ENCODE measurements at regions not wholly inside any gene's neighbourhood (a gene's known extent, or its start where the extent isn't known, plus 50 kb on each side); places are given as distances from the start of the nearest gene placed in this dataset.

DNA sequence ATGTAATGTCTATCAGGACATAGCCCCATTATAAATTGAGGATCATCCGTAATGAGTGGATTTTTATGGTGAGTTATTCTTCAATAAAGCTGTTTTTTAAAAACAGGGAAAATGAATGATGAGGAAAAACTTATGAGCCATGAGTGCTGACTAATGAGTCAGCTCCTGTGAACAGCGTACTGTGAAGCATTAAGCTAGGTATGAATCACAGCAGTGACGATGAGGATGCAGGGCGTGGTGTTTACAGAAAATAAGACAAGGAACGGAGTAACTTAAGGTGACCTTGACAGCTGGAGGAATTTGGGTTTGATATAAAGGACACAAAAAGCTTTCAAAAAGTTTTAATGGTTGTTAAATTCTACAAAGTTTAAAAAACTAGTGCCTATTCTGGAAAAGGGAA, 96.3 kb downstream of the FOXF2 start:
- no peak for DNase-seq

- DNase-seq: no peak
These were observed 97.0 kb downstream of the FOXF2 start for GRCh38 chr6:1486387-1486786.

DNA sequence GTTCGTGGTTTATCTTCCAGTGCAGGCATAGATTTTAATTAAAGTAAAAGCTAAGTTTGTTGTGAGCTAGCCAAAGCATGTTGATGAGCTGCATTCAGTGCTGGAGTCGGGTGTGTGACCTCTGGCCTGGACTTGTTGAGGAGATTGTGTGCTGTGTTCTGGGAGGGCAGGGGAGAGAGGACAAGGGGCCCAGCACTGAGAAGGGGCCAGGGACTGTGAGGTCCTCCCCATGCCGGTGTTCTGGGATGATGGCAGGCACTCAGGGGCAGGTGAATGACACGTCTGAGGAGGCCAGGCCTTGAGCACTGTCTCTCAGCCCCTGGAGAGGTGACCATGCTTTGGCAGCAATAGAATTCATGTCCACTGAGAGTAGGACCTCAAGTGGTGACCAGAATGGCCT, 97.9 kb downstream of the FOXF2 start:
- DNase-seq: no peak

DNA sequence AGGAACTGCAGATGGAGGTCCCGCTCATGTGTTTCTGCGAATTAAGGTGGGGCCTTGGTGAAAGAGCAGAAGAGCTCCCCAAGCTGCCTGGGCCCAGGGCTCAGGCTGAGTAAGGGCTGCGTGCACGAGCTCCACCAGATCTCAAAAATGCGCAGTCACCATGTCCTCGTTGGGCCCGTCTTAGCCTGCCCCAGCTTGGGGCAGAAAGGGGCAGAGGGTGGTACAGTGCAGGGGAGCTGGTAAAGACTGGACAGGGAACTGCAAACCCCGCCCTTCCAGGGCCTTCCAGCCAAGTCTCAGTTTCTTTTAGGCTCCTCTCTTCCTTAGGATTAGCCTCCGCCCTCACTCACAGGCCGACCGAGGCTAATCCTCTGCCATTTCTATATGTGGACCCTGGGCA, 101.6 kb downstream of the FOXF2 start:
- no peak for DNase-seq

DNA sequence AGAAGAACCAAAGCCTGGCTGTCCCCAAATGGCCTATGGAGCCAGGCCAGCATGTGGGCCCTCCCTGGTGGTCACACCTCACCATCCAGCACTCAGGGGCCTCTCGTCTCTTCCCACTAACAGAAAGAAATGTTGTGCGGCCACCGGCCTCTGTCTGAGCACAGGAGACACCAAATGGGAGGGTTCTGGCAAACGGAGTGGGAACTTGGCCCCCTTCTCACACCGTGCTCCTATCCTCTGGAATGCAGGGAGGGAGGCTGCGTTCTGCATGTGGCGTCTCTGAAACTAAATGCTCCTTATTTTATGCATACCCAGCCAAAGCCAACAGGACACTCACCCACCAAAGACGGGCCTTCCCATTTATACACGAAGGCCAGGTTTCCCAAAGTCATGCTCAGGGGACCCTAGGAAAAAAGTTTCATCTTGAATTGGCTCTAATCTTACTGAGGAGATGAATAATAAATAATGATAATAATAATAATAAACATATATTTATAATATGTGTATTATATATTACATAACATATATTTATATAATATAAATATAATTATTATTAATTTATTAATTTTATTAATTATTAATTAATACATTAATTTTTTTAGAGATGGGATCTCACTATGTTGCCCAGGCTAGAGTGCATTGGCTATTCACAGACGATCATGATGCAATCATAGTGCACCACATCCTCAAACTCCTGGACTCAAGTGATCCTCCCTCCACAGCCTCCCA, 102.4 kb downstream of the FOXF2 start:
- no peak for DNase-seq

DNA sequence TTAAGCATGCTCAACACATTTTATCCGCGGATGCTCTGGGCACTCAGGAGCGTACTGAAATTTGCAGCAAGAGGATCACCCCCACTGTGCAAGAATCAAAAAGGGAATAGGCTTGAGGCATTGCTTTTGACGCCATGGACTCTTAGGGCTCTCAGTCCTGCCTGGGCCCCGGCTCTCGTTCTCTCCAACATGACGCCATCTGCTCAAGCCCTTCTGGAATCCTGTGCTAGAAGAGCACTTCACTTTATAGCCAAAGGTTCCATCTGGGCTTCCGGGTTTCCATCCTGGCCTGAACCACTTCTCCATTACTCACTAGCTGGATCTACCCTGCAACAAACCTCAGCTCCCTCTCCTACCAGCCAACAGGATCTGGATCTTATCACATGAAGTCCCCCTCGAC, 105.3 kb downstream of the FOXF2 start:
- DNase-seq: no peak

- DNase-seq: no peak
These were observed 106.0 kb downstream of the FOXF2 start for GRCh38 chr6:1495344-1495743.

GRCh38 chr6:1496092-1496491, 106.7 kb downstream of the FOXF2 start:
- DNase-seq: no peak

- DNase-seq: no peak
These were observed 107.7 kb downstream of the FOXF2 start for GRCh38 chr6:1496836-1497760.

DNA sequence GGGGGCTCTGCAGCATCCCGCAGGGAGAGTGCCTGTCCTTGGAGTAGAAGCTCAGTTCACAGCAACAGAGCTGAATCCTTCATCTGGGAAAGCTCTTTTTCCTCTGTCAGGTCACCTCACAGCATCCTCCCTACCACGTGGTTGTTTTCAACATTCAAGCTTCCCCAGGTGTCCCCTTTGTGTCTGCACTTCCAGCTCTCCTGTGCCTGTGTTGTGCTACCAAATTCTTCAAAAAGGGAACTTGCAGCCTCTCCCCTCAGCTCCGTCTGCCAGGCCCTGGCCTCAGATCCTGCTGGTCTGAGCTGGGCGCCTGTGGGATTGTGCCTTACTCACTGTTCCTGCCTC, 108.4 kb downstream of the FOXF2 start:
- no peak for DNase-seq

GRCh38 chr6:1498491-1499113, 109.2 kb downstream of the FOXF2 start:
- DNase-seq: no peak

DNA sequence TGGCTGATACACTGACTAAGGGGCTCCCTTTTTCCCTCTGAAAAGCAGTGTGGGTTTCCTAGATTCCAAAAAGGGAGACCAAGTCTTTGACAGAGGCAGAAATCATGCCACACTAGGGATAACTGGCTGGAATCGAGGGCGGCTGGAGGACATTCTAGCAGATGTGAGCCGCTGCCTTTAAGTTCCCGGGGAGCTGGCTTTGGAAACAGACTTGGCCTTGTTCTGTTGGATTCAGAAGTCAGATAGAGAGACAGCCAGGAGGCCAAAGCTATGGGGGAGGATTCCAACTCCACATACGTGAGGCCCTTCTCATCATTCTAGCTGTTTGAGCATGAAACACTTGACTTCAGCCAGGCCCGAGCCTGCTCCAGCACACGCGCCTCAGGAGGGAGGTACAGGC, 109.9 kb upstream of the FOXC1 start:
- no peak for DNase-seq

DNA sequence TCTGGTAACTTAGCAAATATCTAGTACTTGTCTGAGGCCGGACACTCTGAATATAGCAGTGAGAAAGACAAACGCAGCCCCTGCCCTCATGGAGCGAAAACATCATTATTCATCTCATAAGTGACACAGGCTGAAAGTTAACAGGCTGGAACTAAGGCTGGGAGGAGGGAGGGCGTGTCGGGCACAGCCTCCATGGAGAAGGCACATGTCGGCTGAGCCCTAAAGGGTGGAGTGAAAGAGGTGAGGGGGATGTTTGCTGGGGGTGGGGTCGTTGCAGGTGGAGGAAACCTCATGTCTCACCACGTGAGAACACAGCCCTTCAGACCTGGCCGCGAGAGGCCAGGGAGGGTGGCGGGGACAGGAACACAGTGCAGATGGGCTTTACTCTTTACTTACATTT, 108.8 kb upstream of the FOXC1 start:
- no peak for DNase-seq

DNA sequence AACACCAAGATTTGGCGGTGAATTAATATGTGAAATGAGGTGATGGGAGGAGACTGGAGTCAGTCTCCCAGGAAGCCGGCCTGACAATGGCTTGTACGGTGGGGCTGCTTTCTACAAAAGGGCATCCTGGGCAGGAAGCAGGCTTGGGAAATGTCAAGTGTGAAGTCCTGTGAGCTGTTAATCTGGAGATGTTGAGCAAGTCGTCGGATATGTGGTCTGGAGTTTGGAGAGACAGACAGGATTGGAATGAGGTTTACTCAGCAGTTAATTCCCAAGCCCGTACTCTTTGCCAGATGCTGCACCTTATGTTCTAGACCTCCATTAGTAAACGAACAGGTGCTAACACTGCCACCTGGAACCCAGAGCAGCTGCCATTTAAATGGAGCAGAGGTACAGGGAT, 107.7 kb upstream of the FOXC1 start:
- DNase-seq: no peak

DNA sequence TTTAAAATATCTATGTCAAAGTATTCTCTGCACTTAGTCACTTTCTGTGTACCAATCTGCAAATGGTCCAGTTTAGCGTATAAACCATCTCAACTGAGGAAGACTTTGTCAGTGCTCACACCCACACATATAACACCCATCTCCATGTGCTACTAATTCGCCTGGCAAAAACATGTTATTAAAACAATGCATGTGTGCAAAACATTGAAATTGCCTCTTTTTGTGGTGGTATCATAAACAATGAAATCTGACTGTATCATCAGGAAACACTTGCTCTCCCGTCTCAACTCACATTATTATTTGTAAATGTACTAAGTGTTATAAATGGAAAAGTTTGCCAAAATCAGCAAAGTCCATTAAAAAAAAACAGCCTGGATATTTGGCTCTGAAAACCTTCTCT, 105.9 kb upstream of the FOXC1 start:
- DNase-seq: no peak

DNA sequence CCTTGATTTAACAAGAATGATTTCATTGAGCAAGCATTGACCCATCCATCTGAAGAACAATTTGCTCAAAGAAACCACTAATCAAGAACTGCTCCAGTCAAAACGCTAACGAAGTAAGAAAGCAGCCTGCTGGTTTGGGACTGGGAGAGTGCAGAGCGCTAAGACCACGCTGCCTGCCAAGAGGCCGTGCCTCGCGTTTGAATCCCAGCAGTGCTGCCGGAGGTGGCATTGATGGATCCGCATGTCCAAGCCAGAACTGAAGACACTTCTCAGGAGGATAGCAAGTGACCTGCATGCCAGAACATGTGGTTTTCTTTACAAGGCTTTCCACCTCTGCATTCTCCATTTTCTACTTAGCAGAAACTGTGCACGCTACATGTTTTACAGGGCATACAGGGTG, 105.2 kb upstream of the FOXC1 start:
- no peak for DNase-seq

GRCh38 chr6:1507251-1507650, 102.5 kb upstream of the FOXC1 start:
- no peak for DNase-seq

DNA sequence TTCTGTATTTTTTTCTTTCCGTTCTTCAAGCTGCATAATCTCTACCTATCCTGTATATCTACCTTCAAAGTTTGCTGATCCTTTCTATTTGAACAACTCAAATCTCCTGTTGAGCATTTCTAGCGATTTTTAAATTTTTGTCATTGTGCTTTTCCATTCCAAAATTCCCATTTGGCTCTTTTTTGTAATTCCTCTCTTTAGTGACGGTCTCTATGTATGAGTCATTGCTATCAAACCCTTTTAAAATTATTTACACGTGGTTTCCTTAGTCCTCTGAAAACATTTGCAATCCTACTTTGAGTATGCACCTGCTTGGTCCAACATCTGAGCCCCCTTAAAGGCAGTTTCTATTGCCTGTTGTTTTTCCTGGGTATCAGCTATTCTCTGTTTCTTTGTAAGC, 100.5 kb upstream of the FOXC1 start:
- DNase-seq: no peak

GRCh38 chr6:1510239-1510638, 99.5 kb upstream of the FOXC1 start:
- DNase-seq: no peak

DNA sequence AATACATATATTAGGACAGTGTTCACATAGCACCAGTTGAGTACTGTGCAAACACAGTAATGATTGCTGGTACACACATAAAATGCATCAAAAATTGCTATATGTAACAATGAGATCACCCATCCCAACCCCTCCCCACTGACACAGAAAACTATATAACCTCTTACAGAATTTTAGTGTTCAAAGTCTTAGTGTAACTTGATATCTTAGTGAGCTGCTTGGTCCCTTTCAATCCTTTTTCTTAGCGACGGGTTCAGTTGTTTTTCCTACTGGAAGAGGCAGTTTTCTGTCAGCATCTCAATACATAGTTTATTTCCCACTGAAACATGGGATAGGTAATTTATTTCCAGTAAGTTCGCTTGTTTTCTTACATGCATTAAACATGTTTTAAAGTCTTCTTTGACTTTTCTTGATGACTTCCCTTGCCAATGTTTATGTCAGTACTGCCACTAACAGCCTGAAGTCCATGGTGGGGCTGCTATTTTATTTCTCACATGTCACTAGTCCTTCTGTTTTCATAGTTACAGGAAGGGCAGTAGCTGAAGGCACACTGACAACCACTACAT, 96.4 kb upstream of the FOXC1 start:
- DNase-seq: no peak

GRCh38 chr6:1514078-1514477, 95.6 kb upstream of the FOXC1 start:
- DNase-seq: no peak

GRCh38 chr6:1515280-1515679, 94.4 kb upstream of the FOXC1 start:
- DNase-seq: no peak

DNA sequence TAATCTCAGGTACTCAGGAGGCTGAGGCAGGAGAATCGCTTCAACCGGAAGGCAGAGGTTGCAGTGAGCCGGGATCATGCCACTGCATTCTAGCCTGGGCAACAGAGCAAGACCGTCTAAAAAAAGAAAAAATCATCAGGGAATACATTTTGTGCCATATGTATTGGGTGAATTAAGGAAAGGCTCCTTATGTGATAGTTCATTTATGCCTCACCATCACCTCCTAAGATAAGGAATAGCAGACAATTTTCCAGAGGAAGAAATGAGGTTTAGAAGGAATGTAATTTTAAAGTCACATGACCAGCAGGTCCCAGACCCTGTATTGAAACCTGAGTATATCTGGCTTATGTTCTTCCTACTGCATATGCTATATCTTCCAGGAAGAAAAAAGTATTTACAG, 93.9 kb upstream of the FOXC1 start:
- DNase-seq: no peak
